ENCODE measurements at regions not wholly inside any gene's neighbourhood (a gene's known extent, or its start where the extent isn't known, plus 50 kb on each side); places are given as distances from the start of the nearest gene placed in this dataset.

DNA sequence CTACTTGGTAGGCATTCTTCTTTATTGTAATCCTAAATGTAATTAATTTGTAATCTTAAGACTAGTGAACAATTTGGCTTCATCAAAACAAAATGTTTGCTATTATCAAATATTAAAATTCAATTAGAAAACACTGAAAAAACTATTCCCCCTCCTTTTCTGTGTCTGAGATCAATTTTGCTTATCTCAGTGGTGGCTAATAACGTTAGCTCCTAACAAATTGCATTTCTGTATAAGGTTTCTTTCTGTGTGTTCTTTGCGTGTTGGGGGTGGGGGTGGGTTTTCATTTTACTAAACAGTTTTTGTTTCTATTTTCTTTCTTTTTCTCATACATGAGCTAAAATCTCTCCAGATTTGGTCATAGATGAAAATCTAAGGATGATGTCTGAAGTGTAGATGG, 54.0 kb upstream of the EYA4 start:
- H3K27me3 ChIP-seq (replicated peaks in 1 of 7) = peaks cover 0 to 4% (median 0%) of the 10 kb centered on the region in 7 donors
- no peak for DNase-seq
- H3K27ac ChIP-seq = no peak overlapping the region
- no peaks in the 10 kb centered on the region for H3K36me3 ChIP-seq
- no peak overlapping the region for H3K4me3 ChIP-seq
- TF ChIP-seq CTCF (IDR thresholded peaks at IDR 0.05 in 8 of 11, conservative IDR thresholded peaks at IDR 0.05 in 3 of 11) (no peak), POLR2A (IDR thresholded peaks at IDR 0.05) (no peak), POLR2AphosphoS5 (IDR thresholded peaks at IDR 0.05) (no peak)
- WGBS, 5 donors = 59 to 79% (median 71%) methylated on average over 2 of the region's 2 CpGs
- intact Hi-C loops (cut with DNase I; ENCODE audit: low total_unique reads) = no loop called here
- no peaks in the 10 kb centered on the region for H3K9me3 ChIP-seq
- H3K4me1 ChIP-seq = no peaks in the 10 kb centered on the region

DNA sequence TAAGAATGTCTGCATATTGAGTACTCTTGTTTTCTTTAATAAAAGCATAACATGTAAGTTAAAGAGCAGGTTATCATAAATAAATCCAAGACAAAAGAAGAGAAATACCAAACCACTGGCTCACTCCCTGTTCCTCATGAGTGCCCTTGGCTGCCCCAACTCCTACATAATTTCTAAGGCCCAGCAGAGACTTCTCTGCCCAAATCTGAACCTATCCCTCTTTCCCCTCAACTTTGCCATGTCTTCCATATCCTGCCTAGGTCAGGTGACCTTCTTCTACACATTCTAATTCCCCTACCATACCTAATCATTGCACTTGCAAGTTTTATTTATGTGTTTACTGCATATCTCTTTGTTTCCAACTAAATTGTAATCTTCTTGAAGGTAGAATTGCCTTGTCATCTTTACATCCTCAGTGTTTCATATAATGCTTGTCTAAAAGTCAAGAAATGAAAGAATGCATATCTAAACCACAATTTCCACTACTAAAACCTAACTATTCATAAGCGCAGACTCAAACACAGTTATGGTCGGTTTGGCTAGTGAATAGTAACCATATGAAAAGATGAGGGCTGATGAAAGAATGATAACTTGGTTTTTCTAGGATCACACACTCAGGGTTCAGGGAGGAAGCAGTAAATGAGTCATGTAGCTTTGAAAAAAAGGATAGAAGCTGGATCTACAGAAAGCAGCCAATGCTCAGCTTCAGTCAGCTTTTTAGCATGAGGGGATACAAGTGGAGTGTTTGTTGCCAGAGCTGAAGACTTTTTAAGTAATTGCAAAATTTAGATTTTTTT, 53.3 kb upstream of the EYA4 start:
- WGBS, 5 donors = 80 to 87% (median 85%) methylated on average over 2 of the region's 2 CpGs
- peaks cover 0 to 4% (median 0%) of the 10 kb centered on the region in 7 donors for H3K27me3 ChIP-seq (replicated peaks in 1 of 7)
- no peak for DNase-seq
- H3K4me1 ChIP-seq = no peaks in the 10 kb centered on the region
- intact Hi-C loops (cut with DNase I; ENCODE audit: low total_unique reads) = no loop called here
- no peak overlapping the region for H3K4me3 ChIP-seq
- no peaks in the 10 kb centered on the region for H3K36me3 ChIP-seq
- no peak overlapping the region for H3K27ac ChIP-seq
- no peaks in the 10 kb centered on the region for H3K9me3 ChIP-seq
- TF ChIP-seq POLR2AphosphoS5 (IDR thresholded peaks at IDR 0.05) = no peak

DNA sequence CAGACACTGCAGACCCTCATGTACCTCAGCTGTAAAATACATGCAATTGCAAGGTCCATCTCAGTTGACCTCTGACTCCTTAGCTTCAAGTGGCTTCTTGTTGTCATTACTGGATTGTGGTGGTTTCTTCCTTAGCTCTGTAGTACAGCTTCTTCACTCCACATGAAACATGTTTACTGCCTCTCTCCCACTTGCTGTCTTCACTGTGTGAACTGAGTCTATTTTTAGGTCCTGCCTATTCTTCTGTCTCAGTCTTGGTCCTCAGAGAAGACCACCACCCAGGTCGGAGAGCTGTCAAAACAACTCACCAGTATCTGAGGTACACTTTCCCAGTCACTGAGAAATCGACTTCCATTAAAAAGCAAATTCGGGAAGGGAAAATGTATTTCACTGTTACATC, 50.2 kb upstream of the EYA4 start:
- no peaks in the 10 kb centered on the region for H3K27me3 ChIP-seq (replicated peaks in 1 of 7)
- TF ChIP-seq POLR2A (IDR thresholded peaks at IDR 0.05) = no peak
- TF ChIP-seq POLR2AphosphoS5 (IDR thresholded peaks at IDR 0.05) = no peak
- no peak for TF ChIP-seq CTCF (IDR thresholded peaks at IDR 0.05 in 8 of 11, conservative IDR thresholded peaks at IDR 0.05 in 3 of 11)
- H3K4me1 ChIP-seq = no peaks in the 10 kb centered on the region
- H3K4me3 ChIP-seq = no peak overlapping the region
- H3K9me3 ChIP-seq = peaks cover 0 to 17% (median 3%) of the 10 kb centered on the region in 8 donors
- no peak overlapping the region for H3K27ac ChIP-seq
- 62 to 80% (median 69%) methylated on average over 3 of the region's 3 CpGs for WGBS, 5 donors
- intact Hi-C loops (cut with DNase I; ENCODE audit: low total_unique reads) = no loop called here
- no peak for DNase-seq
- H3K36me3 ChIP-seq = no peaks in the 10 kb centered on the region

DNA sequence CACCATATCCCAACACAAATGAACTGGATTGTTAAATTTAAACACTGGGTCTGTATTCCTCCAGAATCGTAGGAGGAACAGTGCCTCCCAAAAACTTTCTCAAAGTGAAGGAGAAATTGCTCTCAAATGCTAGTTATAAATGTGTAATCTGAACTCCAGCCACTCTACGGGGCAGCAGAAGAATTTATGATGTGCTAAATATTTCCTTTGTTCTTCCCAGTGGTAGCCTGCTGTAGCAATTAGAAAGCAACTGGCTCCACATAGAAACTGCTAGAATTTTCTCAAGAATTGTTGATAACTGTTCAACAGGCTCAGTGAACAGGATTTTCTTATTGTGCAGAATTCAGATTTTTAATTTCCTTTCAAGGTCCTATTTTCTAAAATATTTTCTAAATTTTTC, 49.8 kb upstream of the EYA4 start:
- Histone ChIP-seq H3K27me3 (replicated peaks in 1 of 7) (no peaks in the 10 kb centered on the region), H3K9me3 (peaks cover 0 to 17% (median 3%) of the 10 kb centered on the region in 8 donors), H3K27ac (no peak overlapping the region), H3K4me3 (no peak overlapping the region), H3K4me1 (no peaks in the 10 kb centered on the region), H3K36me3 (no peaks in the 10 kb centered on the region)
- no peak for DNase-seq
- no peak for TF ChIP-seq POLR2AphosphoS5 (IDR thresholded peaks at IDR 0.05)
- intact Hi-C loops (cut with DNase I; ENCODE audit: low total_unique reads) = no loop called here
- 25 to 33% (median 30%) methylated on average over 2 of the region's 2 CpGs for WGBS, 5 donors

Small RNAs in the stretch of these regions (small RNA-seq; reads per million reads assigned to genes)
- gene MTCYBP4 = 0 reads per million in 4 donors

Measured in spleen (tissue), 11 donors.